K562 (cell line): ENCODE measurements at regions not wholly inside any gene's neighbourhood (a gene's known extent, or its start where the extent isn't known, plus 50 kb on each side); places are given as distances from the start of the nearest gene placed in this dataset.

Experiments used
- ATAC-seq: fragments of 200-7000 bp; cut with Tn5 transposase; 3 replicates; pipeline ENCODE4 v1.9.1; 2020; ENCODE audit warnings: moderate library complexity
- BruUV-seq: library from RNA; stranded (reverse); fragments of 400-500 nt; replicated peaks from 2 replicates; lab custom pipeline; 2021; lab: Mats Ljungman, UMichigan
- CTCF ChIA-PET: fragments of 300-600 bp; formaldehyde crosslinking; extraction: SDS; loops from one replicate; lab custom pipeline; 2021; ENCODE audit warnings: low intra/inter-chr PET ratio; lab: Yijun Ruan, JAX
- POLR2A ChIA-PET: fragments of 300-600, 350-650 bp; sonication (Branson Sonifier 250); formaldehyde crosslinking; extraction: SDS; loops from one replicate; lab custom pipeline; 2021; ENCODE audit warnings: antibody characterized with exemption, inconsistent platforms; lab: Yijun Ruan, JAX
- DNase-seq, 4 experiments: peaks; one replicate each; pipeline versions ENCODE4 v3.0.0 to v3.0.0-alpha.2; 2011 to 2018; ENCODE audit warnings: low spot score in 3 of 4, mixed read lengths in 3 of 4; ENCODE audit errors: extremely low read depth in 1 of 4
- FAIRE-seq: peaks from 2 replicates; lab custom pipeline; 2011; peaks lifted over from hg19 to GRCh38; lab: Jason Lieb, UNC
- H2AFZ ChIP-seq: 2 replicates; pipeline ENCODE4 v1.6.0; 2011; ENCODE audit warnings: low read depth, low read length, control low read depth, inconsistent platforms
- H3K27ac ChIP-seq: fragments of 200-600 bp; 3 replicates; pipeline ENCODE4 v1.8.0; 2011; ENCODE audit warnings: low read depth, mild to moderate bottlenecking, control low read depth, inconsistent platforms, low read length, moderate library complexity, mixed read lengths; ENCODE audit errors: extremely low read depth
- H3K27me3 ChIP-seq, 2 experiments: fragments of 300-600 bp in 1 of 2; 2 replicates in 1 of 2; 3 replicates in 1 of 2; pipeline versions ENCODE4 v1.6.0 to v1.8.0; 2011; ENCODE audit warnings: inconsistent platforms in 2 of 2, low read length in 2 of 2, mild to moderate bottlenecking in 1 of 2, mixed read lengths in 1 of 2, moderate library complexity in 1 of 2; ENCODE audit not compliant: control insufficient read depth in 2 of 2, insufficient read depth in 2 of 2
- H3K36me3 ChIP-seq: fragments of 300-600 bp; 3 replicates; pipeline ENCODE4 v1.8.0; 2011; ENCODE audit warnings: mild to moderate bottlenecking, low read length, inconsistent platforms; ENCODE audit not compliant: control insufficient read depth, insufficient read depth
- H3K4me1 ChIP-seq, 2 experiments: fragments of 200-600 bp in 1 of 2; replicated peaks in 1 of 2; 2 replicates in 1 of 2; 3 replicates in 1 of 2; pipeline versions ENCODE4 v1.5.1 to v1.8.0; 2011; ENCODE audit warnings: inconsistent platforms in 2 of 2, low read length in 2 of 2, mild to moderate bottlenecking in 1 of 2, mixed read lengths in 1 of 2, moderate library complexity in 1 of 2; ENCODE audit not compliant: control insufficient read depth in 2 of 2, insufficient read depth in 2 of 2
- H3K4me2 ChIP-seq: 2 replicates; pipeline ENCODE4 v1.6.1; 2011; ENCODE audit warnings: low read length, control low read depth, inconsistent platforms, mixed read lengths; ENCODE audit not compliant: insufficient read depth
- H3K4me3 ChIP-seq: fragments of 200-600 bp; sonication (generic), shearing (Covaris generic); 2 replicates; pipeline ENCODE4 v1.5.1; 2016; ENCODE audit warnings: control low read depth, inconsistent platforms
- H3K79me2 ChIP-seq: fragments of 200-600 bp; 3 replicates; pipeline ENCODE4 v1.8.0; 2011; ENCODE audit warnings: low read length, inconsistent platforms; ENCODE audit not compliant: control insufficient read depth, insufficient read depth
- H3K9ac ChIP-seq, 2 experiments: 2 replicates each; pipeline versions ENCODE4 v1.6.0 to v1.6.1; 2011; ENCODE audit warnings: low read depth in 2 of 2, low read length in 2 of 2, control low read depth in 1 of 2, inconsistent platforms in 1 of 2, mild to moderate bottlenecking in 1 of 2, mixed read lengths in 1 of 2; ENCODE audit not compliant: insufficient read depth in 1 of 2
- H3K9me1 ChIP-seq: one replicate; pipeline ENCODE4 v1.6.0; 2011; ENCODE audit warnings: inconsistent platforms, mild to moderate bottlenecking, low read length, moderate library complexity; ENCODE audit not compliant: control insufficient read depth, insufficient read depth
- H3K9me3 ChIP-seq: replicated peaks from 2 replicates; pipeline ENCODE4 v1.5.1; 2011; ENCODE audit warnings: low read depth, low read length, inconsistent platforms; ENCODE audit not compliant: control insufficient read depth, insufficient read depth
- H4K20me1 ChIP-seq: replicated peaks from 2 replicates; pipeline ENCODE4 v1.6.1; 2011; ENCODE audit warnings: low read length, inconsistent platforms, mixed read lengths; ENCODE audit not compliant: control insufficient read depth, insufficient read depth
- BCOR ChIP-seq: fragments of 450-650 bp; IDR thresholded peaks from 2 replicates; pipeline ENCODE4 v1.6.1; 2016
- MCM2 ChIP-seq: fragments of 450-650 bp; IDR thresholded peaks from 2 replicates; pipeline ENCODE4 v1.6.1; 2017; ENCODE audit warnings: low read depth, mild to moderate bottlenecking
- OTX1 ChIP-seq: fragments of 450-650 bp; formaldehyde crosslinking; IDR thresholded peaks from 2 replicates; pipeline ENCODE4 v1.4.0; 2022; ENCODE audit warnings: mild to moderate bottlenecking
- ZBTB11 ChIP-seq, 3 experiments: fragments of 200-800 bp in 1 of 3; fragments of 250-450 bp in 1 of 3; fragments of 450-650 bp in 1 of 3; sonication (Bioruptor Pico) in 1 of 3; sonication (Bioruptor generic) in 1 of 3; formaldehyde crosslinking in 1 of 3; IDR thresholded peaks; 2 replicates each; pipeline versions ENCODE4 v1.6.1 to v1.8.0; 2016 to 2022; ENCODE audit warnings: mild to moderate bottlenecking in 2 of 3, missing genetic modification characterization in 2 of 3, missing compliant biosample characterization in 1 of 3, moderate library complexity in 1 of 3
- WGBS: fragments of 100-300 bp; shearing (Covaris generic); methylation state at CpG from one replicate; pipeline ENCODE4 v1.1.6; 2016; ENCODE audit warnings: low coverage, mixed read lengths; ENCODE audit not compliant: insufficient coverage; ENCODE audit errors: missing lambda C conversion rate; 5-methylcytosine and 5-hydroxymethylcytosine counted together
- in situ Hi-C: fragments of 300-500 bp; cut with MboI; formaldehyde crosslinking; loops from 4 replicates; pipeline ENCODE4 v1.15.0; 2018; ENCODE audit warnings: inconsistent platforms, mixed read lengths
- intact Hi-C: fragments of 100-400 bp; cut with micrococcal nuclease; formaldehyde crosslinking; loops from 2 replicates; pipeline ENCODE4 v1.14.2; 2022
- TF ChIP-seq, protein P1 (sequence below): fragments of 450-650 bp; formaldehyde crosslinking; IDR thresholded peaks from 2 replicates; pipeline ENCODE4 v1.4.0; 2020; ENCODE audit warnings: mild to moderate bottlenecking, moderate library complexity
- TF ChIP-seq, protein P2 (sequence below): fragments of 450-650 bp; formaldehyde crosslinking; IDR thresholded peaks from 2 replicates; pipeline ENCODE4 v1.4.0; 2020; ENCODE audit warnings: mild to moderate bottlenecking, mixed read lengths

DNA sequence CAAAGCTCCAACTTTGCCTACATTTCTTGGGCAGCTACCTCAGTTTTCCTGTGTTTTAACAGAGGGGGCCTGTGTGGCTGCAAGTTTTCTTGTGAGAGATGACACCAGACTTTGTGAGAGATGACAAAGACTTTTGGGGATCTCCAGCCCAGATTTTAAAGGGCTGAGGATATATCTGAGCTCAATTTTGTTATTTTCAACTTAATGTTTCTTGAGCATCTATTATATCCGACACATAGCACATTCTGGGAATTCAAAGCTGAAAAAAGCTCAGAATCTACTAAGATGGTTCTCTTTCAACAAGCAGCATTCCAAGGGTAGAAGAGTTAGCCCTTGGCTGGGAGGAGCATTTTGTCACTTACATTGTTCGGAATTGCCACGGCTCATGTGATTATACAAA, 53.4 kb upstream of the PTGFRN start:
- Histone ChIP-seq H3K4me2 (no peak overlapping the region), H3K36me3 (no peaks in the 10 kb centered on the region), H2AFZ (no peak overlapping the region), H3K9me1 (no peaks in the 10 kb centered on the region), H3K27ac (no peak overlapping the region), H4K20me1 (no peaks in the 10 kb centered on the region), H3K79me2 (no peaks in the 10 kb centered on the region), H3K9ac (no peak overlapping the region), H3K4me3 (no peak overlapping the region), H3K27me3 (no peaks in the 10 kb centered on the region), H3K4me1 (peaks cover 0 to 13% of the 10 kb centered on the region in 2 experiments; a peak in 3 of 5 replicates), H3K9me3 (no peaks in the 10 kb centered on the region)
- no TSS peak for BruUV-seq
- TF ChIP-seq MCM2, result no peak
- no peak for TF ChIP-seq ZBTB11 (CRISPR knock-in tag; IDR thresholded peaks at IDR 0.05)
- TF ChIP-seq, protein P1, sequence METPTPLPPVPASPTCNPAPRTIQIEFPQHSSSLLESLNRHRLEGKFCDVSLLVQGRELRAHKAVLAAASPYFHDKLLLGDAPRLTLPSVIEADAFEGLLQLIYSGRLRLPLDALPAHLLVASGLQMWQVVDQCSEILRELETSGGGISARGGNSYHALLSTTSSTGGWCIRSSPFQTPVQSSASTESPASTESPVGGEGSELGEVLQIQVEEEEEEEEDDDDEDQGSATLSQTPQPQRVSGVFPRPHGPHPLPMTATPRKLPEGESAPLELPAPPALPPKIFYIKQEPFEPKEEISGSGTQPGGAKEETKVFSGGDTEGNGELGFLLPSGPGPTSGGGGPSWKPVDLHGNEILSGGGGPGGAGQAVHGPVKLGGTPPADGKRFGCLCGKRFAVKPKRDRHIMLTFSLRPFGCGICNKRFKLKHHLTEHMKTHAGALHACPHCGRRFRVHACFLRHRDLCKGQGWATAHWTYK (CRISPR knock-in tag), result no peak
- TF ChIP-seq, protein P2, sequence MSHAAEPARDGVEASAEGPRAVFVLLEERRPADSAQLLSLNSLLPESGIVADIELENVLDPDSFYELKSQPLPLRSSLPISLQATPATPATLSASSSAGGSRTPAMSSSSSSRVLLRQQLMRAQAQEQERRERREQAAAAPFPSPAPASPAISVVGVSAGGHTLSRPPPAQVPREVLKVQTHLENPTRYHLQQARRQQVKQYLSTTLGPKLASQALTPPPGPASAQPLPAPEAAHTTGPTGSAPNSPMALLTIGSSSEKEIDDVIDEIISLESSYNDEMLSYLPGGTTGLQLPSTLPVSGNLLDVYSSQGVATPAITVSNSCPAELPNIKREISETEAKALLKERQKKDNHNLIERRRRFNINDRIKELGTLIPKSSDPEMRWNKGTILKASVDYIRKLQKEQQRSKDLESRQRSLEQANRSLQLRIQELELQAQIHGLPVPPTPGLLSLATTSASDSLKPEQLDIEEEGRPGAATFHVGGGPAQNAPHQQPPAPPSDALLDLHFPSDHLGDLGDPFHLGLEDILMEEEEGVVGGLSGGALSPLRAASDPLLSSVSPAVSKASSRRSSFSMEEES (CRISPR knock-in tag), result no peak
- TF ChIP-seq OTX1, result no peak
- no peak for TF ChIP-seq BCOR
- POLR2A ChIA-PET, result interaction anchor here (0.5 to 2.0 kb wide), 4 partner anchors 9 to 23 kb away, joined by 3 to 7 read pairs (median 4); no protein-coding TSS in a partner anchor
- ATAC-seq, result no peak
- CTCF ChIA-PET, result no interaction called here
- WGBS, result 84% methylated on average over 3 of the region's 3 CpGs
- intact Hi-C loops (loop anchor here (10.0 kb wide), 1 partner anchor 198 kb away; no protein-coding TSS in a partner anchor), in situ Hi-C loops (no loop called here)
- DNase-seq, result no peak
- FAIRE-seq, result no peak
